GM23338 (cell line): ENCODE measurements at regions not wholly inside any gene's neighbourhood (a gene's known extent, or its start where the extent isn't known, plus 50 kb on each side); places are given as distances from the start of the nearest gene placed in this dataset.

Experiments used
- ATAC-seq: fragments of 200-7000 bp; cut with Tn5 transposase; 3 replicates; pipeline ENCODE4 v1.9.1; 2020
- DNase-seq: peaks from one replicate; pipeline ENCODE4 v3.0.0-alpha.2; 2015; ENCODE audit warnings: low spot score
- H2AFZ ChIP-seq: fragments of 200-600 bp; sonication (generic); 2 replicates; pipeline ENCODE4 v1.8.0; 2016; ENCODE audit warnings: antibody characterized with exemption, mild to moderate bottlenecking, moderate library complexity
- H3F3A ChIP-seq: fragments of 200-600 bp; sonication (generic); replicated peaks from 2 replicates; pipeline ENCODE4 v1.8.0; 2017; ENCODE audit warnings: antibody characterized with exemption, mixed run types, low read depth
- H3K27ac ChIP-seq: fragments of 200-600 bp; sonication (generic); 2 replicates; pipeline ENCODE4 v1.6.1; 2016; ENCODE audit warnings: low read depth
- H3K27me3 ChIP-seq: fragments of 200-600 bp; sonication (generic); 2 replicates; pipeline ENCODE4 v1.8.0; 2016; ENCODE audit warnings: mild to moderate bottlenecking, mixed run types, moderate library complexity; ENCODE audit not compliant: insufficient read depth
- H3K36me3 ChIP-seq: fragments of 200-600 bp; sonication (generic); 2 replicates; pipeline ENCODE4 v1.8.0; 2016; ENCODE audit warnings: mild to moderate bottlenecking; ENCODE audit not compliant: insufficient read depth
- H3K4me1 ChIP-seq: fragments of 200-600 bp; sonication (generic); 2 replicates; pipeline ENCODE4 v1.8.0; 2016; ENCODE audit warnings: mild to moderate bottlenecking, moderate library complexity; ENCODE audit not compliant: insufficient read depth
- H3K4me2 ChIP-seq: fragments of 200-600 bp; sonication (generic); 2 replicates; pipeline ENCODE4 v1.7.1; 2017; ENCODE audit warnings: mixed run types
- H3K4me3 ChIP-seq: fragments of 200-600 bp; sonication (generic); 2 replicates; pipeline ENCODE4 v1.6.1; 2016; ENCODE audit warnings: mixed run types
- H3K79me2 ChIP-seq: fragments of 200-600 bp; sonication (generic); replicated peaks from 2 replicates; pipeline ENCODE4 v1.8.0; 2017; ENCODE audit warnings: mild to moderate bottlenecking; ENCODE audit not compliant: insufficient read depth
- H3K9me2 ChIP-seq: fragments of 200-600 bp; sonication (generic); 2 replicates; pipeline ENCODE4 v1.8.0; 2017; ENCODE audit not compliant: insufficient read depth
- H4K20me1 ChIP-seq: fragments of 200-600 bp; sonication (generic); replicated peaks from 2 replicates; pipeline ENCODE4 v1.8.0; 2017; ENCODE audit warnings: mild to moderate bottlenecking; ENCODE audit not compliant: insufficient read depth
- H3K27ac Mint-ChIP-seq: 2 replicates; pipeline ENCODE4 v1.8.0; 2020; ENCODE audit warnings: inconsistent platforms, mild to moderate bottlenecking, moderate library complexity, mixed read lengths
- H3K27me3 Mint-ChIP-seq: 3 replicates; pipeline ENCODE4 v1.8.0; 2022; ENCODE audit warnings: low read depth, mild to moderate bottlenecking, moderate library complexity, mixed read lengths, inconsistent platforms; ENCODE audit not compliant: insufficient read depth, poor library complexity
- H3K36me3 Mint-ChIP-seq: 3 replicates; pipeline ENCODE4 v1.8.0; 2021; ENCODE audit warnings: low read depth, mild to moderate bottlenecking, inconsistent platforms, moderate library complexity, mixed read lengths
- H3K4me1 Mint-ChIP-seq: 3 replicates; pipeline ENCODE4 v1.8.0; 2020; ENCODE audit warnings: mild to moderate bottlenecking, inconsistent platforms, mixed read lengths
- H3K4me3 Mint-ChIP-seq: 3 replicates; pipeline ENCODE4 v1.8.0; 2021; ENCODE audit warnings: moderate library complexity, mild to moderate bottlenecking, inconsistent platforms, mixed read lengths
- H3K9me3 Mint-ChIP-seq: 3 replicates; pipeline ENCODE4 v1.8.0; 2020; ENCODE audit warnings: moderate library complexity, mild to moderate bottlenecking, inconsistent platforms, mixed read lengths
- CREB1 ChIP-seq: fragments of 250-450 bp; sonication (Bioruptor Pico); IDR thresholded peaks from 2 replicates; pipeline ENCODE4 v1.5.0; 2020; ENCODE audit warnings: low read depth, mild to moderate bottlenecking, moderate library complexity
- EZH2 ChIP-seq: fragments of 200-600 bp; sonication (generic); IDR thresholded peaks from one replicate; pipeline ENCODE4 v1.8.0; 2017; ENCODE audit warnings: antibody characterized with exemption, mild to moderate bottlenecking, low read depth; ENCODE audit not compliant: unreplicated experiment
- EZH2phosphoT487 ChIP-seq: fragments of 200-600 bp; sonication (generic); IDR thresholded peaks from one replicate; pipeline ENCODE4 v1.8.1; 2018; ENCODE audit warnings: antibody characterized with exemption; ENCODE audit not compliant: unreplicated experiment
- JUNB ChIP-seq: IDR thresholded peaks from one replicate; pipeline ENCODE4 v1.6.1; 2016; ENCODE audit warnings: antibody characterized with exemption; ENCODE audit not compliant: unreplicated experiment
- NANOG ChIP-seq: IDR thresholded peaks from 2 replicates; pipeline ENCODE4 v1.6.1; 2016; ENCODE audit warnings: antibody characterized with exemption, borderline replicate concordance
- POLR2AphosphoS5 ChIP-seq: IDR thresholded peaks from 2 replicates; pipeline ENCODE4 v1.6.1; 2016; ENCODE audit warnings: antibody characterized with exemption, low read depth
- STAT1 ChIP-seq: IDR thresholded peaks from one replicate; pipeline ENCODE4 v1.6.1; 2016; ENCODE audit warnings: antibody characterized with exemption; ENCODE audit not compliant: unreplicated experiment
- ZNF114 ChIP-seq: fragments of 250-450 bp; sonication (Bioruptor Pico); IDR thresholded peaks from 2 replicates; pipeline ENCODE4 v1.5.0; 2020; ENCODE audit warnings: mild to moderate bottlenecking, moderate library complexity
- ZNF331 ChIP-seq: fragments of 250-450 bp; sonication (Bioruptor Pico); IDR thresholded peaks from 2 replicates; pipeline ENCODE4 v1.5.0; 2020; ENCODE audit warnings: low read depth, mild to moderate bottlenecking, moderate library complexity
- TF ChIP-seq, protein P1 (sequence below): IDR thresholded peaks from 2 replicates; pipeline ENCODE4 v1.6.1; 2016; ENCODE audit warnings: antibody characterized with exemption
- TF ChIP-seq, protein P2 (sequence below): IDR thresholded peaks from one replicate; pipeline ENCODE4 v1.6.1; 2018; ENCODE audit warnings: antibody characterized with exemption; ENCODE audit not compliant: unreplicated experiment
- TF ChIP-seq, protein P3 (sequence below), 2 experiments: fragments of 200-600 bp in 1 of 2; sonication (generic) in 1 of 2; conservative IDR thresholded peaks; 2 replicates each; pipeline versions ENCODE4 v1.5.1 to v1.6.1; 2016 to 2017; ENCODE audit warnings: antibody characterized with exemption in 2 of 2, low read depth in 2 of 2, mild to moderate bottlenecking in 2 of 2, moderate library complexity in 1 of 2
- TF ChIP-seq, protein P4 (sequence below): fragments of 250-450 bp; sonication (Bioruptor Pico); IDR thresholded peaks from 2 replicates; pipeline ENCODE4 v1.5.0; 2020; ENCODE audit warnings: mild to moderate bottlenecking, moderate library complexity

DNA sequence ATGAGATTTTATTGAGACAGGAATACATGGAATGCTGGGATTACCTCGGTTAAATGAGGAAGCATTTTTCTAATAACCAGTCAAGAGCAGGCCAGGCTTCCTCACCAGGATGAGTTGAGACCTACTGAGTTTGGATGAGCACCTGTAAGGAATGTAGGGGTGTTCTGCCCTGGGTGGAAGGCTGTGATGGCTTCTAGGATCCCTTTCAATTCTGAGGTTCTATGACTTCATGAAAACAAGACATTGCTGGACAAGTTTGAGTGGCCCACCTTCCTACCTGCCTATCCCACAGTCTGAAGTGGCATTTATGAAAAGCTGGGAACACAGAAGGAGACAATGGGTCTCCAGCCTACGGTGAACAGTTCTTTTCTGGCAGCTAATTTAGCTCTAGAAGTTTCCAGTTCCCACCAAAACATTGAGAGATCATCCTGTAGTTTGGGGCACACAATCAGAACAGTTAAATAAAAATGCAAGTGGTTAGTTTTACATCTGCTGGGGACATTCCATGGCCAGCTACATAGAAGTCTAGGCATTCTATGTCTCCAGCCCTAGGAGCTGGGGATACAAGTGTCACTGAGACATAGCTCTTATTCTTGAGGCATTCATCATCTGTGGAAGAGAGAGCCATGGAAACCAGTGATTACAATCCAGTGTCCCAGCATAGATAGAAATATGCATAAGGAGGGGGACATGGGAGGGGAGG, 51.3 kb upstream of the TSPAN2 start:
- Histone ChIP-seq H3K79me2 (no peaks in the 10 kb centered on the region), H4K20me1 (no peaks in the 10 kb centered on the region), H3K9me2 (no peaks in the 10 kb centered on the region), H3K4me3 (no peak overlapping the region), H3K4me2 (no peak overlapping the region), H3K4me1 (no peaks in the 10 kb centered on the region), H3F3A (no peaks in the 10 kb centered on the region), H3K36me3 (no peaks in the 10 kb centered on the region), H3K27ac (no peak overlapping the region), H3K27me3 (no peaks in the 10 kb centered on the region), H2AFZ (no peak overlapping the region)
- no peak overlapping the region for H3K4me3 Mint-ChIP-seq
- H3K36me3 Mint-ChIP-seq, result no peaks in the 10 kb centered on the region
- ATAC-seq, result no peak
- TF ChIP-seq, protein P1, sequence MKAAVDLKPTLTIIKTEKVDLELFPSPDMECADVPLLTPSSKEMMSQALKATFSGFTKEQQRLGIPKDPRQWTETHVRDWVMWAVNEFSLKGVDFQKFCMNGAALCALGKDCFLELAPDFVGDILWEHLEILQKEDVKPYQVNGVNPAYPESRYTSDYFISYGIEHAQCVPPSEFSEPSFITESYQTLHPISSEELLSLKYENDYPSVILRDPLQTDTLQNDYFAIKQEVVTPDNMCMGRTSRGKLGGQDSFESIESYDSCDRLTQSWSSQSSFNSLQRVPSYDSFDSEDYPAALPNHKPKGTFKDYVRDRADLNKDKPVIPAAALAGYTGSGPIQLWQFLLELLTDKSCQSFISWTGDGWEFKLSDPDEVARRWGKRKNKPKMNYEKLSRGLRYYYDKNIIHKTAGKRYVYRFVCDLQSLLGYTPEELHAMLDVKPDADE, result no peak
- TF ChIP-seq, protein P2, sequence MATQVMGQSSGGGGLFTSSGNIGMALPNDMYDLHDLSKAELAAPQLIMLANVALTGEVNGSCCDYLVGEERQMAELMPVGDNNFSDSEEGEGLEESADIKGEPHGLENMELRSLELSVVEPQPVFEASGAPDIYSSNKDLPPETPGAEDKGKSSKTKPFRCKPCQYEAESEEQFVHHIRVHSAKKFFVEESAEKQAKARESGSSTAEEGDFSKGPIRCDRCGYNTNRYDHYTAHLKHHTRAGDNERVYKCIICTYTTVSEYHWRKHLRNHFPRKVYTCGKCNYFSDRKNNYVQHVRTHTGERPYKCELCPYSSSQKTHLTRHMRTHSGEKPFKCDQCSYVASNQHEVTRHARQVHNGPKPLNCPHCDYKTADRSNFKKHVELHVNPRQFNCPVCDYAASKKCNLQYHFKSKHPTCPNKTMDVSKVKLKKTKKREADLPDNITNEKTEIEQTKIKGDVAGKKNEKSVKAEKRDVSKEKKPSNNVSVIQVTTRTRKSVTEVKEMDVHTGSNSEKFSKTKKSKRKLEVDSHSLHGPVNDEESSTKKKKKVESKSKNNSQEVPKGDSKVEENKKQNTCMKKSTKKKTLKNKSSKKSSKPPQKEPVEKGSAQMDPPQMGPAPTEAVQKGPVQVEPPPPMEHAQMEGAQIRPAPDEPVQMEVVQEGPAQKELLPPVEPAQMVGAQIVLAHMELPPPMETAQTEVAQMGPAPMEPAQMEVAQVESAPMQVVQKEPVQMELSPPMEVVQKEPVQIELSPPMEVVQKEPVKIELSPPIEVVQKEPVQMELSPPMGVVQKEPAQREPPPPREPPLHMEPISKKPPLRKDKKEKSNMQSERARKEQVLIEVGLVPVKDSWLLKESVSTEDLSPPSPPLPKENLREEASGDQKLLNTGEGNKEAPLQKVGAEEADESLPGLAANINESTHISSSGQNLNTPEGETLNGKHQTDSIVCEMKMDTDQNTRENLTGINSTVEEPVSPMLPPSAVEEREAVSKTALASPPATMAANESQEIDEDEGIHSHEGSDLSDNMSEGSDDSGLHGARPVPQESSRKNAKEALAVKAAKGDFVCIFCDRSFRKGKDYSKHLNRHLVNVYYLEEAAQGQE, result no peak
- TF ChIP-seq POLR2AphosphoS5, result no peak
- TF ChIP-seq, protein P3, sequence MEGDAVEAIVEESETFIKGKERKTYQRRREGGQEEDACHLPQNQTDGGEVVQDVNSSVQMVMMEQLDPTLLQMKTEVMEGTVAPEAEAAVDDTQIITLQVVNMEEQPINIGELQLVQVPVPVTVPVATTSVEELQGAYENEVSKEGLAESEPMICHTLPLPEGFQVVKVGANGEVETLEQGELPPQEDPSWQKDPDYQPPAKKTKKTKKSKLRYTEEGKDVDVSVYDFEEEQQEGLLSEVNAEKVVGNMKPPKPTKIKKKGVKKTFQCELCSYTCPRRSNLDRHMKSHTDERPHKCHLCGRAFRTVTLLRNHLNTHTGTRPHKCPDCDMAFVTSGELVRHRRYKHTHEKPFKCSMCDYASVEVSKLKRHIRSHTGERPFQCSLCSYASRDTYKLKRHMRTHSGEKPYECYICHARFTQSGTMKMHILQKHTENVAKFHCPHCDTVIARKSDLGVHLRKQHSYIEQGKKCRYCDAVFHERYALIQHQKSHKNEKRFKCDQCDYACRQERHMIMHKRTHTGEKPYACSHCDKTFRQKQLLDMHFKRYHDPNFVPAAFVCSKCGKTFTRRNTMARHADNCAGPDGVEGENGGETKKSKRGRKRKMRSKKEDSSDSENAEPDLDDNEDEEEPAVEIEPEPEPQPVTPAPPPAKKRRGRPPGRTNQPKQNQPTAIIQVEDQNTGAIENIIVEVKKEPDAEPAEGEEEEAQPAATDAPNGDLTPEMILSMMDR (conservative IDR thresholded peaks at IDR 0.05; ENCODE audit: low read depth in 2 of 2), result no peak
- no peak for TF ChIP-seq ZNF331 (CRISPR knock-in tag)
- TF ChIP-seq EZH2phosphoT487, result no peak
- no peak for TF ChIP-seq EZH2
- TF ChIP-seq, protein P4, sequence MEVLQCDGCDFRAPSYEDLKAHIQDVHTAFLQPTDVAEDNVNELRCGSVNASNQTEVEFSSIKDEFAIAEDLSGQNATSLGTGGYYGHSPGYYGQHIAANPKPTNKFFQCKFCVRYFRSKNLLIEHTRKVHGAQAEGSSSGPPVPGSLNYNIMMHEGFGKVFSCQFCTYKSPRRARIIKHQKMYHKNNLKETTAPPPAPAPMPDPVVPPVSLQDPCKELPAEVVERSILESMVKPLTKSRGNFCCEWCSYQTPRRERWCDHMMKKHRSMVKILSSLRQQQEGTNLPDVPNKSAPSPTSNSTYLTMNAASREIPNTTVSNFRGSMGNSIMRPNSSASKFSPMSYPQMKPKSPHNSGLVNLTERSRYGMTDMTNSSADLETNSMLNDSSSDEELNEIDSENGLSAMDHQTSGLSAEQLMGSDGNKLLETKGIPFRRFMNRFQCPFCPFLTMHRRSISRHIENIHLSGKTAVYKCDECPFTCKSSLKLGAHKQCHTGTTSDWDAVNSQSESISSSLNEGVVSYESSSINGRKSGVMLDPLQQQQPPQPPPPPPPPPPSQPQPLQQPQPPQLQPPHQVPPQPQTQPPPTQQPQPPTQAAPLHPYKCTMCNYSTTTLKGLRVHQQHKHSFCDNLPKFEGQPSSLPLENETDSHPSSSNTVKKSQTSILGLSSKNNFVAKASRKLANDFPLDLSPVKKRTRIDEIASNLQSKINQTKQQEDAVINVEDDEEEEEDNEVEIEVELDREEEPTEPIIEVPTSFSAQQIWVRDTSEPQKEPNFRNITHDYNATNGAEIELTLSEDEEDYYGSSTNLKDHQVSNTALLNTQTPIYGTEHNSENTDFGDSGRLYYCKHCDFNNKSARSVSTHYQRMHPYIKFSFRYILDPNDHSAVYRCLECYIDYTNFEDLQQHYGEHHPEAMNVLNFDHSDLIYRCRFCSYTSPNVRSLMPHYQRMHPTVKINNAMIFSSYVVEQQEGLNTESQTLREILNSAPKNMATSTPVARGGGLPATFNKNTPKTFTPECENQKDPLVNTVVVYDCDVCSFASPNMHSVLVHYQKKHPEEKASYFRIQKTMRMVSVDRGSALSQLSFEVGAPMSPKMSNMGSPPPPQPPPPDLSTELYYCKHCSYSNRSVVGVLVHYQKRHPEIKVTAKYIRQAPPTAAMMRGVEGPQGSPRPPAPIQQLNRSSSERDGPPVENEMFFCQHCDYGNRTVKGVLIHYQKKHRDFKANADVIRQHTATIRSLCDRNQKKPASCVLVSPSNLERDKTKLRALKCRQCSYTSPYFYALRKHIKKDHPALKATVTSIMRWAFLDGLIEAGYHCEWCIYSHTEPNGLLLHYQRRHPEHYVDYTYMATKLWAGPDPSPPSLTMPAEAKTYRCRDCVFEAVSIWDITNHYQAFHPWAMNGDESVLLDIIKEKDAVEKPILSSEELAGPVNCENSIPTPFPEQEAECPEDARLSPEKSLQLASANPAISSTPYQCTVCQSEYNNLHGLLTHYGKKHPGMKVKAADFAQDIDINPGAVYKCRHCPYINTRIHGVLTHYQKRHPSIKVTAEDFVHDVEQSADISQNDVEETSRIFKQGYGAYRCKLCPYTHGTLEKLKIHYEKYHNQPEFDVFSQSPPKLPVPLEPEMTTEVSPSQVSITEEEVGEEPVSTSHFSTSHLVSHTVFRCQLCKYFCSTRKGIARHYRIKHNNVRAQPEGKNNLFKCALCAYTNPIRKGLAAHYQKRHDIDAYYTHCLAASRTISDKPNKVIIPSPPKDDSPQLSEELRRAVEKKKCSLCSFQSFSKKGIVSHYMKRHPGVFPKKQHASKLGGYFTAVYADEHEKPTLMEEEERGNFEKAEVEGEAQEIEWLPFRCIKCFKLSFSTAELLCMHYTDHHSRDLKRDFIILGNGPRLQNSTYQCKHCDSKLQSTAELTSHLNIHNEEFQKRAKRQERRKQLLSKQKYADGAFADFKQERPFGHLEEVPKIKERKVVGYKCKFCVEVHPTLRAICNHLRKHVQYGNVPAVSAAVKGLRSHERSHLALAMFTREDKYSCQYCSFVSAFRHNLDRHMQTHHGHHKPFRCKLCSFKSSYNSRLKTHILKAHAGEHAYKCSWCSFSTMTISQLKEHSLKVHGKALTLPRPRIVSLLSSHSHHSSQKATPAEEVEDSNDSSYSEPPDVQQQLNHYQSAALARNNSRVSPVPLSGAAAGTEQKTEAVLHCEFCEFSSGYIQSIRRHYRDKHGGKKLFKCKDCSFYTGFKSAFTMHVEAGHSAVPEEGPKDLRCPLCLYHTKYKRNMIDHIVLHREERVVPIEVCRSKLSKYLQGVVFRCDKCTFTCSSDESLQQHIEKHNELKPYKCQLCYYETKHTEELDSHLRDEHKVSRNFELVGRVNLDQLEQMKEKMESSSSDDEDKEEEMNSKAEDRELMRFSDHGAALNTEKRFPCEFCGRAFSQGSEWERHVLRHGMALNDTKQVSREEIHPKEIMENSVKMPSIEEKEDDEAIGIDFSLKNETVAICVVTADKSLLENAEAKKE (CRISPR knock-in tag), result no peak
- TF ChIP-seq NANOG, result no peak
- no peak for TF ChIP-seq STAT1
- no peak for TF ChIP-seq CREB1 (CRISPR knock-in tag)
- TF ChIP-seq JUNB, result no peak
- TF ChIP-seq ZNF114 (CRISPR knock-in tag), result no peak
- no peaks in the 10 kb centered on the region for H3K9me3 Mint-ChIP-seq
- H3K27me3 Mint-ChIP-seq, result peaks cover 5% of the 10 kb centered on the region
- no peak for DNase-seq
- no peak overlapping the region for H3K27ac Mint-ChIP-seq
- no peaks in the 10 kb centered on the region for H3K4me1 Mint-ChIP-seq
